Mesendoderm (in vitro differentiated cells): ENCODE measurements at regions not wholly inside any gene's neighbourhood (a gene's known extent, or its start where the extent isn't known, plus 50 kb on each side); places are given as distances from the start of the nearest gene placed in this dataset.

Source experiments
- DNase-seq: peaks from one replicate; pipeline ENCODE4 v3.0.0; 2013
- H2AK5ac ChIP-seq: 2 replicates; pipeline ENCODE4 v1.6.1; 2013; ENCODE audit warnings: low read length, inconsistent platforms
- H2BK120ac ChIP-seq: 2 replicates; pipeline ENCODE4 v1.6.1; 2013; ENCODE audit warnings: low read depth, mild to moderate bottlenecking, low read length, moderate library complexity, mixed read lengths
- H2BK15ac ChIP-seq: replicated peaks from 2 replicates; pipeline ENCODE4 v1.6.1; 2013; ENCODE audit warnings: low read depth, mild to moderate bottlenecking, moderate library complexity
- H2BK5ac ChIP-seq: 2 replicates; pipeline ENCODE4 v1.6.1; 2013; ENCODE audit warnings: low read length, inconsistent platforms
- H3K18ac ChIP-seq: 2 replicates; pipeline ENCODE4 v1.6.1; 2013; ENCODE audit warnings: mild to moderate bottlenecking, low read length, mixed read lengths
- H3K23ac ChIP-seq: one replicate; pipeline ENCODE4 v1.6.1; 2013; ENCODE audit warnings: low read length
- H3K27ac ChIP-seq: 2 replicates; pipeline ENCODE4 v1.5.1; 2013; ENCODE audit warnings: low read depth, mild to moderate bottlenecking, inconsistent platforms, low read length, moderate library complexity
- H3K27me3 ChIP-seq: 2 replicates; pipeline ENCODE4 v1.6.1; 2013; ENCODE audit warnings: low read length, control low read depth, mild to moderate bottlenecking, inconsistent platforms; ENCODE audit not compliant: insufficient read depth, poor library complexity
- H3K36me3 ChIP-seq: 2 replicates; pipeline ENCODE4 v1.6.1; 2013; ENCODE audit warnings: low read length, inconsistent platforms; ENCODE audit not compliant: control insufficient read depth, insufficient read depth
- H3K4ac ChIP-seq: one replicate; pipeline ENCODE4 v1.6.1; 2013; ENCODE audit warnings: low read depth, mild to moderate bottlenecking, low read length, moderate library complexity
- H3K4me1 ChIP-seq: 2 replicates; pipeline ENCODE4 v1.6.1; 2013; ENCODE audit warnings: low read depth, low read length, inconsistent platforms; ENCODE audit not compliant: control insufficient read depth
- H3K4me2 ChIP-seq: 2 replicates; pipeline ENCODE4 v1.6.1; 2013; ENCODE audit warnings: low read length
- H3K4me3 ChIP-seq: 2 replicates; pipeline ENCODE4 v1.5.1; 2013; ENCODE audit warnings: mild to moderate bottlenecking, low read length
- H3K56ac ChIP-seq: one replicate; pipeline ENCODE4 v1.6.1; 2013; ENCODE audit warnings: low read length
- H3K79me1 ChIP-seq: 2 replicates; pipeline ENCODE4 v1.6.1; 2013; ENCODE audit warnings: low read length, inconsistent platforms
- H3K79me2 ChIP-seq: 2 replicates; pipeline ENCODE4 v1.6.1; 2013; ENCODE audit warnings: mild to moderate bottlenecking, low read length; ENCODE audit not compliant: control insufficient read depth, insufficient read depth
- H3K9ac ChIP-seq: 2 replicates; pipeline ENCODE4 v1.6.1; 2013; ENCODE audit warnings: low read length, inconsistent platforms
- H4K5ac ChIP-seq: one replicate; pipeline ENCODE4 v1.6.1; 2013; ENCODE audit warnings: low read length
- H4K8ac ChIP-seq: one replicate; pipeline ENCODE4 v1.6.1; 2013; ENCODE audit warnings: low read depth, mild to moderate bottlenecking, control low read depth, low read length, moderate library complexity
- WGBS: extraction: QIAGEN DNeasy Blood & Tissue Kit; methylation state at CpG from one replicate; pipeline ENCODE4 v1.1.7; 2013; ENCODE audit warnings: low lambda C conversion rate, missing lambda C conversion rate; ENCODE audit not compliant: insufficient coverage; ENCODE audit errors: extremely low coverage; 5-methylcytosine and 5-hydroxymethylcytosine counted together

DNA sequence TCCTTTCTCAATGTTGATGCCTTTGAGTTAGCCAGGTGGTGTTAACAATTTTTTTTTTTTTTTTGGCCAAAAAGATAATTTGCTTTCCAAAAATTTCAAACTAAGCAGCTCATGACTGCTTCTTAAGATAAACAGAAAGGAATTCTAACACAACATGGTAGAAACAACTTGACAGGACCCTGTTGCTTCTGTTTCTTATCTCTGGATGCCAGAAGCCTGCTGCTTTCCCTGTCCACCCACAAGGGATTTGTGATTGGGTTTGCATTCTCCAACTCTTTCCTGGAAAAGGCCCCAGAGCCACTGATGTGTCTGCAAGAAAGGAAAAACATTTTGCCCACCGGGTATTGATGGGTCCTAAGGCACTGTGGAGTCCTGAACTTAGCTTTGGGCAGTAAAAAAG, 217.2 kb upstream of the PKDCC start:
- WGBS = no CpG with 5 or more reads among the region's 1 CpG
- Histone ChIP-seq H3K4me1 (peaks cover 3% of the 10 kb centered on the region), H4K8ac (no peak overlapping the region), H3K9ac (no peak overlapping the region), H3K4me3 (no peak overlapping the region), H3K4me2 (no peak overlapping the region), H3K27ac (no peak overlapping the region), H3K79me2 (no peaks in the 10 kb centered on the region), H3K36me3 (no peaks in the 10 kb centered on the region), H3K56ac (no peak overlapping the region), H2BK5ac (no peak overlapping the region), H4K5ac (no peak overlapping the region), H2AK5ac (no peak overlapping the region), H3K27me3 (no peaks in the 10 kb centered on the region), H3K4ac (no peak overlapping the region), H3K79me1 (no peaks in the 10 kb centered on the region), H3K18ac (no peak overlapping the region), H3K23ac (no peak overlapping the region), H2BK15ac (no peak overlapping the region), H2BK120ac (no peak overlapping the region)
- peak; percentile 30 for DNase-seq

- H3K79me2 ChIP-seq = no peaks in the 10 kb centered on the region
- H2AK5ac ChIP-seq = no peak overlapping the region
- no peak overlapping the region for H3K4me3 ChIP-seq
- H3K4me2 ChIP-seq = no peak overlapping the region
- H2BK120ac ChIP-seq = no peak overlapping the region
- no peaks in the 10 kb centered on the region for H3K79me1 ChIP-seq
- no CpG with 5 or more reads among the region's 5 CpGs for WGBS
- H2BK15ac ChIP-seq = no peak overlapping the region
- no peak overlapping the region for H3K56ac ChIP-seq
- no peak overlapping the region for H4K8ac ChIP-seq
- no peak overlapping the region for H4K5ac ChIP-seq
- no peak overlapping the region for H3K23ac ChIP-seq
- H3K9ac ChIP-seq = no peak overlapping the region
- H3K36me3 ChIP-seq = no peaks in the 10 kb centered on the region
- no peak overlapping the region for H3K27ac ChIP-seq
- no peaks in the 10 kb centered on the region for H3K27me3 ChIP-seq
- no peak for DNase-seq
- H3K4ac ChIP-seq = no peak overlapping the region
- H3K4me1 ChIP-seq = peaks cover 3% of the 10 kb centered on the region
- no peak overlapping the region for H2BK5ac ChIP-seq
- no peak overlapping the region for H3K18ac ChIP-seq
Measured at GRCh38 chr2:41832218-41832617, 215.6 kb upstream of the PKDCC start.

DNA sequence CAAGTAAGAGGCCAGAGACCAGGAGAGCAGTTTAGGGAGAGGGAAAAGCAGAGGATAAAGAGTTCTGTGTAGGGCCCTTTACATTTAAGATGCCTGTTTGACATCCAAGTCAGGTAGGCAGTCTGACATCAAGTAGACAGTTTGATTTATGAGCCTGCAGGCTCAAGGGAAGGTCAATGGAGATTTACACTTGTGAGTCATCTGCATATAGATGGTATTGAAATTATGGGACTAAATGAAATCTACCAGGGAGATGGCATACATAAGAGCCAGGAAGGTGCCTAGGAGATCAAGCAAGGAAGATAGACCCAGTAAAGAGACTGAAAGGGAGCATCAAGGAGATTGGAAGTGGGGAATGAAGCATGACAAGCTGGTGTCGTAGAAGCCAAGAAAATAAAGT, 212.4 kb upstream of the PKDCC start:
- H4K5ac ChIP-seq = no peak overlapping the region
- H4K8ac ChIP-seq = no peak overlapping the region
- no peak overlapping the region for H2BK120ac ChIP-seq
- H3K27me3 ChIP-seq = no peaks in the 10 kb centered on the region
- H2BK5ac ChIP-seq = no peak overlapping the region
- H2BK15ac ChIP-seq = no peak overlapping the region
- no peak overlapping the region for H3K4ac ChIP-seq
- H3K23ac ChIP-seq = no peak overlapping the region
- no peaks in the 10 kb centered on the region for H3K79me2 ChIP-seq
- no peak overlapping the region for H3K4me2 ChIP-seq
- no CpG with 5 or more reads among the region's 1 CpG for WGBS
- DNase-seq = no peak
- H3K27ac ChIP-seq = no peak overlapping the region
- H3K36me3 ChIP-seq = no peaks in the 10 kb centered on the region
- H3K56ac ChIP-seq = no peak overlapping the region
- H3K4me1 ChIP-seq = no peaks in the 10 kb centered on the region
- H3K9ac ChIP-seq = no peak overlapping the region
- H2AK5ac ChIP-seq = no peak overlapping the region
- H3K79me1 ChIP-seq = no peaks in the 10 kb centered on the region
- H3K4me3 ChIP-seq = no peak overlapping the region
- H3K18ac ChIP-seq = no peak overlapping the region

DNA sequence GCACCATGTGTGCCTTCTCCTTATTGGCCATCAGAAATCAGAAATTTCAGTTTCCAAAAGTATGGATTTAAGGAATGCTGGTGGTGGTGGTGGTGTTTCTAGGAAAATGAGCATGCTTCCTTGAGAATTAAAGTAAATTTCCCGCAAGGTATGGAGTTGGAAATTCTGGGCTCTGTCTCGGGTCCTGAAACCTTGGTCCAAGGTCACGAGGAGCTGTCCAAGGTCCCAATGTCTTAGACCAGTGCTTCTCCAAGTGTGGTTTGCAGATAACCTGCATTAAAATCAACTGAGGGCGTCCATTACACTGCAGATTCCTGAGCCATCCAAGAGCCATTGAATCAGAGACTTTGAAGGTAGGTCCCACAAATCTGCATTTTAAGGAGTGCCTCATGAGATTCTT, 210.9 kb upstream of the PKDCC start:
- no peaks in the 10 kb centered on the region for H3K79me1 ChIP-seq
- no peak overlapping the region for H2BK15ac ChIP-seq
- H4K8ac ChIP-seq = no peak overlapping the region
- no peak overlapping the region for H2BK5ac ChIP-seq
- H3K23ac ChIP-seq = no peak overlapping the region
- H3K27ac ChIP-seq = no peak overlapping the region
- no peak overlapping the region for H2BK120ac ChIP-seq
- no peak overlapping the region for H3K56ac ChIP-seq
- H3K4ac ChIP-seq = no peak overlapping the region
- no peak overlapping the region for H3K4me3 ChIP-seq
- no peak overlapping the region for H3K9ac ChIP-seq
- peak; percentile 70 for DNase-seq
- no peak overlapping the region for H3K18ac ChIP-seq
- WGBS = no CpG with 5 or more reads among the region's 4 CpGs
- H4K5ac ChIP-seq = no peak overlapping the region
- no peaks in the 10 kb centered on the region for H3K79me2 ChIP-seq
- H3K4me2 ChIP-seq = no peak overlapping the region
- H2AK5ac ChIP-seq = no peak overlapping the region
- no peaks in the 10 kb centered on the region for H3K27me3 ChIP-seq
- H3K4me1 ChIP-seq = no peaks in the 10 kb centered on the region
- no peaks in the 10 kb centered on the region for H3K36me3 ChIP-seq

GRCh38 chr2:41837610-41838009, 210.2 kb upstream of the PKDCC start:
- no peak overlapping the region for H3K56ac ChIP-seq
- no peak overlapping the region for H3K9ac ChIP-seq
- H3K18ac ChIP-seq = no peak overlapping the region
- no peak overlapping the region for H4K5ac ChIP-seq
- H3K4me3 ChIP-seq = no peak overlapping the region
- DNase-seq = no peak
- no peak overlapping the region for H3K4me2 ChIP-seq
- no peak overlapping the region for H3K27ac ChIP-seq
- H2BK15ac ChIP-seq = no peak overlapping the region
- no peak overlapping the region for H2AK5ac ChIP-seq
- H2BK120ac ChIP-seq = no peak overlapping the region
- no peak overlapping the region for H4K8ac ChIP-seq
- H3K79me2 ChIP-seq = no peaks in the 10 kb centered on the region
- H3K36me3 ChIP-seq = no peaks in the 10 kb centered on the region
- H3K79me1 ChIP-seq = no peaks in the 10 kb centered on the region
- H2BK5ac ChIP-seq = no peak overlapping the region
- H3K23ac ChIP-seq = no peak overlapping the region
- H3K4ac ChIP-seq = no peak overlapping the region
- H3K27me3 ChIP-seq = no peaks in the 10 kb centered on the region
- H3K4me1 ChIP-seq = no peaks in the 10 kb centered on the region

DNA sequence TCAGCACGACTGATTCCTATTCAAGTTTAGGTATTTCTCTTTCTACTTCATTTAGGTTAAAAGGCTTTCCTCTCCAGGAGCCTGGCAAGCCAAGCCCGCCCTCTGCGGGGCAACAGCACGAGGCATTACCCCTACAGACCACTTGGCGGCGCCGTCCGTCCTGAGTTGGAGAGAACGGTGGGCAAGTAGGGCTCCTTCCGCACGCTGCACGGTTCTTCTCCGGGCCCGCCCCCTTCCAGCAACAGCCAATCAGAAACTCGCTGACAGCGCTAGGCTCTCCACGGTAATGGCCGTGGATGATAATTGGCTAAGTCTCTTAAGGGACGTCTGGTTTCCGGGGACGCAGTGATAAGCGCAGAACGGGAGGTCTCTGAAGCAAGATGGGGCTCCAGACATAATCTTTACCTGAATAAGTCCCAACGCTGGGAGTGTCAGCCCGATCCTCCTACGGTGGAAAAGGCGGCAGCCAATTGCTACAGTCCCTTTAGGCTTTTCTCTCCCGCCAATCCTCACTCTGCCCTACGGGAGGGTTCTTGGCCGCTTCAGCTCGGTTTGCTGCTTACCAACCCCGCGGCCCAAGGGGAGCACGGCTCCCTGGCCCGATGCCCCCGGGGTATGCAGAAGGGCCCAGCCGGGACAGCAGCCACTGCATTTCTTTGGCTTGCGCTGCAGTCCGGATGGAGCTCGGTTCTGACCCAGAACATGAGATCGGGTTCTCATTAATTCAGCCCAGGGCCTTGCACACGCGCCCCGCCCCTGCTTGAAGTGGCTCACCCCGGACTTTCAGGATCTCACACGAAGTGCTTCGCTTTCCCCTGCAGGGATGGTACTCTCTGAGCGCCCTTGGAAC, 206.9 kb upstream of the PKDCC start:
- WGBS = no CpG with 5 or more reads among the region's 48 CpGs
- H3K56ac ChIP-seq = peak overlapping the region; percentile 95
- no peaks in the 10 kb centered on the region for H3K36me3 ChIP-seq
- DNase-seq = peak; percentile 99
- H4K5ac ChIP-seq = no peak overlapping the region
- no peak overlapping the region for H2BK120ac ChIP-seq
- H3K4me3 ChIP-seq = peak overlapping the region; percentile 89
- no peak overlapping the region for H3K18ac ChIP-seq
- no peak overlapping the region for H2BK15ac ChIP-seq
- H3K4me2 ChIP-seq = peak overlapping the region; percentile 92
- H3K79me2 ChIP-seq = no peaks in the 10 kb centered on the region
- no peak overlapping the region for H4K8ac ChIP-seq
- H3K9ac ChIP-seq = peak overlapping the region; percentile 89
- H3K27me3 ChIP-seq = no peaks in the 10 kb centered on the region
- no peaks in the 10 kb centered on the region for H3K79me1 ChIP-seq
- H3K23ac ChIP-seq = no peak overlapping the region
- H3K4ac ChIP-seq = no peak overlapping the region
- no peak overlapping the region for H2AK5ac ChIP-seq
- H3K27ac ChIP-seq = no peak overlapping the region
- no peak overlapping the region for H2BK5ac ChIP-seq
- H3K4me1 ChIP-seq = no peaks in the 10 kb centered on the region
